Esophagus squamous epithelium (tissue), 5 donors: ENCODE measurements at regions not wholly inside any gene's neighbourhood (a gene's known extent, or its start where the extent isn't known, plus 50 kb on each side); places are given as distances from the start of the nearest gene placed in this dataset.

ENCODE experiments used
- DNase-seq: peaks from one replicate; lab custom pipeline; 2025; lab: John Stamatoyannopoulos, UW
- H3K27ac ChIP-seq, 4 donors: fragments of 200-600 bp; sonication (generic); one replicate each; pipeline ENCODE4 v1.5.1; 2016 to 2019; ENCODE audit warnings: mild to moderate bottlenecking in 1 of 4
- H3K27me3 ChIP-seq, 4 donors: fragments of 200-600 bp; sonication (generic); 1 replicate in 3 of 4; 2 replicates in 1 of 4; pipeline versions ENCODE4 v1.5.1 to v1.6.0; 2017 to 2021; ENCODE audit warnings: antibody characterized with exemption in 1 of 4
- H3K36me3 ChIP-seq, 3 donors: fragments of 200-600 bp; sonication (generic); one replicate each; pipeline ENCODE4 v1.5.1; 2016 to 2019
- H3K4me1 ChIP-seq, 3 donors: fragments of 200-600 bp; sonication (generic); one replicate each; pipeline ENCODE4 v1.5.1; 2017 to 2019
- H3K4me3 ChIP-seq, 4 donors: fragments of 200-600 bp; sonication (generic); 1 replicate in 3 of 4; 2 replicates in 1 of 4; pipeline ENCODE4 v1.5.1; 2016 to 2019; ENCODE audit warnings: mild to moderate bottlenecking in 2 of 4, moderate library complexity in 1 of 4
- H3K9me3 ChIP-seq, 3 donors: fragments of 200-600 bp; sonication (generic); one replicate each; pipeline ENCODE4 v1.5.1; 2016 to 2019
- POLR2A ChIP-seq, 4 donors: fragments of 450-650 bp; IDR thresholded peaks; one replicate each; pipeline ENCODE4 v1.6.1; 2017; ENCODE audit warnings: antibody characterized with exemption in 4 of 4, mild to moderate bottlenecking in 4 of 4, moderate library complexity in 3 of 4
- WGBS, 2 donors: methylation state at CpG; one replicate each; pipeline ENCODE4 v1.1.5; 2018; 5-methylcytosine and 5-hydroxymethylcytosine counted together
- intact Hi-C: fragments of 100-400 bp; cut with DNase I; formaldehyde crosslinking; loops from one replicate; pipeline ENCODE4 v1.15.0; 2022
- TF ChIP-seq, protein P1 (sequence below), 6 experiments: fragments of 450-650 bp in 4 of 6; fragments of 200-600 bp in 2 of 6; sonication (generic) in 2 of 6; IDR thresholded peaks; one replicate each; pipeline ENCODE4 v1.5.1; 2016 to 2019; ENCODE audit warnings: antibody characterized with exemption in 6 of 6, mild to moderate bottlenecking in 4 of 6, moderate library complexity in 4 of 6
- donor health status: DM: yes; HTN: yes; CAD: no.

DNA sequence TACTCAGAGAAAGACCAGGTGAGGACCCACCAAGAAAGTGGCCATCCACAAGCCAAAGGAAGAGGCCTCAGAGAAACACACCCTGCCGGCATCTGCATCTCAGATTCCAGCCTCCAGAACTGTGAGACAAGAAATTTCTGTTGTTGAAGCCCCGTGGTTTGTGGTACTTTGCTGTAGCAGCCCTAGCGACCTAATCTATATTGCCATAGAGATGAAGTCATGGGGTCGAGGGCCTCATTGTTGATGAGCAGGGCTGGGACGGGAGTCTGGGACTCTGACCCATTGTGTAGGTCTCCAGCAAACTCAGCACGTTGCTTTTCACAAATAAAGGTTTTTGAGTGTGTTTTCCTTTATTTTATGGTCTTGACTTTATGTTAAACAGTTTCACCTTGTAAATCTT lies 174.9 kb downstream of the TNFSF13B start:
- H3K4me1 ChIP-seq, result no peaks in the 10 kb centered on the region
- no peak overlapping the region for H3K27ac ChIP-seq
- H3K4me3 ChIP-seq, result no peak overlapping the region
- H3K9me3 ChIP-seq, result no peaks in the 10 kb centered on the region
- H3K27me3 ChIP-seq, result no peaks in the 10 kb centered on the region
- intact Hi-C loops, result no loop called here
- DNase-seq, result no peak
- no peaks in the 10 kb centered on the region for H3K36me3 ChIP-seq
- WGBS, 2 donors, result 38 to 49% methylated on average over 5 to 6 of the region's 6 CpGs
- TF ChIP-seq POLR2A (IDR thresholded peaks at IDR 0.05), result no peak
- TF ChIP-seq, protein P1, sequence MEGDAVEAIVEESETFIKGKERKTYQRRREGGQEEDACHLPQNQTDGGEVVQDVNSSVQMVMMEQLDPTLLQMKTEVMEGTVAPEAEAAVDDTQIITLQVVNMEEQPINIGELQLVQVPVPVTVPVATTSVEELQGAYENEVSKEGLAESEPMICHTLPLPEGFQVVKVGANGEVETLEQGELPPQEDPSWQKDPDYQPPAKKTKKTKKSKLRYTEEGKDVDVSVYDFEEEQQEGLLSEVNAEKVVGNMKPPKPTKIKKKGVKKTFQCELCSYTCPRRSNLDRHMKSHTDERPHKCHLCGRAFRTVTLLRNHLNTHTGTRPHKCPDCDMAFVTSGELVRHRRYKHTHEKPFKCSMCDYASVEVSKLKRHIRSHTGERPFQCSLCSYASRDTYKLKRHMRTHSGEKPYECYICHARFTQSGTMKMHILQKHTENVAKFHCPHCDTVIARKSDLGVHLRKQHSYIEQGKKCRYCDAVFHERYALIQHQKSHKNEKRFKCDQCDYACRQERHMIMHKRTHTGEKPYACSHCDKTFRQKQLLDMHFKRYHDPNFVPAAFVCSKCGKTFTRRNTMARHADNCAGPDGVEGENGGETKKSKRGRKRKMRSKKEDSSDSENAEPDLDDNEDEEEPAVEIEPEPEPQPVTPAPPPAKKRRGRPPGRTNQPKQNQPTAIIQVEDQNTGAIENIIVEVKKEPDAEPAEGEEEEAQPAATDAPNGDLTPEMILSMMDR (IDR thresholded peaks at IDR 0.05), result no peak

DNA sequence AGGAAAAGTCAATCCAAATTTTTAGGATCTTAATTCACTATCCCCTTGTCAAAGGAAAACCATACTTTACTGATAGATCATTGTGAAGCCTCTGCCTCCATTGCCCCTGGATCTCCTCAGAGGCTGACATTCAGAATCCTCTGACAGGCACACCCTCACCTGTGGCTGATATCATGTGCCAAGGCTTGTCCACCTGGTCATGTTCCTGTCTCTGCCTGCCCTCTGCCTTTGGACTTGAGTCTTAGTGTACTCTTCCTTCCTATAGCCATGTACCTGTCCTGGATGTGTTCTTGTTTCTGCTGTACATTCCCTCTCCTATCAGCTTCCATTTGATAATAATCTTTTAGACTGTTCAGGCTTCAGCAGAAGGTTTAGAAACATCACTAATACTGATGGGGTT lies 179.4 kb downstream of the TNFSF13B start:
- no peaks in the 10 kb centered on the region for H3K27me3 ChIP-seq
- TF ChIP-seq, protein P1 (IDR thresholded peaks at IDR 0.05), result no peak
- no peak for TF ChIP-seq POLR2A (IDR thresholded peaks at IDR 0.05)
- H3K4me1 ChIP-seq, result no peaks in the 10 kb centered on the region
- H3K4me3 ChIP-seq, result no peak overlapping the region
- H3K9me3 ChIP-seq, result no peaks in the 10 kb centered on the region
- intact Hi-C loops, result no loop called here
- no peak overlapping the region for H3K27ac ChIP-seq
- H3K36me3 ChIP-seq, result no peaks in the 10 kb centered on the region
- no peak for DNase-seq

DNA sequence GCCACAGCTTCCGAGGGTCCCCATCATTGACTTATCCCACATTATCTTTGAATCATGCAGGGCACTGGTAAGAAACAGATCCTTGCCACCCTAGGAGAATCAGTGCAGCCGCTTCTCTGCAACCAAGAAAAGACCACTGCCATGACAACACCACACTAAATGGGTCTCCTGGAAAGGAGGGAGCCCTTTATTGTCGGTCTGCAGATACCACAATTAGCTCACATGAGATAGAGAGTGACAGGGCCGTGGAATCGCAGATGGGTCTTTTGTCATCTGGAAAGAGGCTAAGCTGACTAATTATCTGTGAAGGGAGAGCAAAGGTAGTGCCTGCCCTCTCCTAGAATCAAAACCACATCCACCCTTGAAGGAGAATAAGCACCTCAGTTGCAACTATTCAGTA lies 178.3 kb upstream of the MYO16 start:
- intact Hi-C loops, result no loop called here
- Histone ChIP-seq H3K27ac (no peak overlapping the region), H3K9me3 (no peaks in the 10 kb centered on the region), H3K27me3 (no peaks in the 10 kb centered on the region), H3K4me1 (no peaks in the 10 kb centered on the region), H3K36me3 (no peaks in the 10 kb centered on the region), H3K4me3 (no peak overlapping the region)
- no peak for TF ChIP-seq POLR2A (IDR thresholded peaks at IDR 0.05)
- TF ChIP-seq, protein P1 (IDR thresholded peaks at IDR 0.05), result no peak
- DNase-seq, result no peak
- WGBS, 2 donors, result 64 to 81% methylated on average over 4 of the region's 5 CpGs

DNA sequence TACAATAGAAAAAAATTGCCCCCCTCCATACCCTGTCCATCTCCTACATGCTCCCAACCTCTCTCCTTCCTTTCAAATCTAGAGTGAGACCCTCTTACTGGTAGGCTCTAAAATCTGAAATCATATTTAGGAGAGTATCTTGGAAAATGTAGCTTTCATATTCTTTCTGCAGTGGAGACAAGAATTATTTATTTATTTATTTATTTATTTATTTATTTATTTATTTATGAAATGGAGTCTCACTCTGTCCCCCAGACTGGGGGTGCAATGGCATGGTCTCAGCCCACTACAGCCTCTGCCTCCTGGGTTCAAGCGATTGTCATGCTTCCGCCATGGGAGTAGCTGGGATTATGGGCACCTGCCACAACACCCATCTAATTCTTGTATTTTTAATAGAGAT lies 174.1 kb upstream of the MYO16 start:
- 93 to 100% methylated on average over 2 of the region's 2 CpGs for WGBS, 2 donors
- Histone ChIP-seq H3K4me1 (no peaks in the 10 kb centered on the region), H3K36me3 (no peaks in the 10 kb centered on the region), H3K27ac (no peak overlapping the region), H3K27me3 (no peaks in the 10 kb centered on the region), H3K4me3 (no peak overlapping the region), H3K9me3 (no peaks in the 10 kb centered on the region)
- no peak for DNase-seq
- no peak for TF ChIP-seq POLR2A (IDR thresholded peaks at IDR 0.05)
- TF ChIP-seq, protein P1 (IDR thresholded peaks at IDR 0.05), result no peak
- intact Hi-C loops, result no loop called here

DNA sequence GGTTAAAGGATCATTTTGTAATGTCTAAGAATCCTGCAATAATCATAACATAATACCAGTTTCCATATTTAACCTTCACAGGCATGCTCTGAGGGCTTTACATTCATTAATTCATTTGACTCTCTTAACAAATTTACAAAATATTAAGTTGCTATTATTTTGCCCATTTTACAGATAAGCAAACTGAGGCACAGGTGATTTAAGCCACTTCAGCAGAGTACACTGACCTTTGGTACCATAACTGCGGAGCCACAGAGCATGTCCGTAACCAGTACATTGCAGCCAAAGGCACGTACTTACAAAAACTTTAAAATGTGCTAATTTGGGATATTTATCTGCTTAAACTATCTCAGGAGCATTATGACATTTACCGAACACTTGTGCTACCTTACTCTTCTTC lies 169.4 kb upstream of the MYO16 start:
- H3K27me3 ChIP-seq, result no peaks in the 10 kb centered on the region
- H3K27ac ChIP-seq, result no peak overlapping the region
- DNase-seq, result no peak
- H3K36me3 ChIP-seq, result no peaks in the 10 kb centered on the region
- H3K4me1 ChIP-seq, result no peaks in the 10 kb centered on the region
- TF ChIP-seq POLR2A (IDR thresholded peaks at IDR 0.05), result no peak
- TF ChIP-seq, protein P1 (IDR thresholded peaks at IDR 0.05), result no peak
- WGBS, 2 donors, result 91 to 97% methylated on average over 4 of the region's 4 CpGs
- intact Hi-C loops, result no loop called here
- no peak overlapping the region for H3K4me3 ChIP-seq
- no peaks in the 10 kb centered on the region for H3K9me3 ChIP-seq
